Stromal cell of bone marrow (primary cell): ENCODE measurements at regions not wholly inside any gene's neighbourhood (a gene's known extent, or its start where the extent isn't known, plus 50 kb on each side); places are given as distances from the start of the nearest gene placed in this dataset.
"Not testable (repeated sequence)": the region's sequence is repeated elsewhere in the genome, so short reads cannot be mapped to it uniquely, and the experiment has no call there.

Experiments
- DNase-seq: peaks from one replicate; pipeline ENCODE4 v3.0.0-alpha.2; 2012; ENCODE audit warnings: low read depth

- no peak for DNase-seq
These were observed 324.6 kb upstream of the AADAT start for GRCh38 chr4:170414360-170414759.

- DNase-seq = no peak
These were observed 324.2 kb upstream of the AADAT start for GRCh38 chr4:170413951-170414350.

GRCh38 chr4:170400361-170400760 is 310.6 kb upstream of the AADAT start:
- no peak for DNase-seq

GRCh38 chr4:170399581-170400293 is 310.0 kb upstream of the AADAT start:
- DNase-seq = no peak

DNA sequence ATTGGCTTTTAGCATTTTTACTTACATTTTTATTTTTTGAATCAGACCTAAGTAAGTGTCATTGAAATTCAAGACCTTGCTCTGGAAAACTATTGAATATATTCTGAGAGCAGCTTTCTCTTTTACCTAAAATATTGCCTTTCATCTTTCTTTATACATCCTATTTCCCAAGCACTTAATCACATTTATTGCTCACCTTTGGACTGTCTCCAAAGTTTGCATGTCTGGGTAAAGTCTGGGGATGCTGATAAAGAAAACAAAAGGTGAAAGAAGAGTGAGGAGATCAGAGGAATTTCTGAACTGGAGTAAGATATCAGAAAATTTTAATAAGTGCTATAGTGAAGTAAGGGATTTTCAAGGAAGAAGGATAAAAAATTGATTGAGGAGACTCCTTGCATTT is 308.5 kb upstream of the AADAT start:
- no peak for DNase-seq

- no peak for DNase-seq
These were observed 306.0 kb upstream of the AADAT start for GRCh38 chr4:170395773-170396172.

GRCh38 chr4:170391066-170391740 is 301.4 kb upstream of the AADAT start:
- no peak for DNase-seq

GRCh38 chr4:170389411-170389810 is 299.7 kb upstream of the AADAT start:
- DNase-seq = no peak

GRCh38 chr4:170388255-170388654 is 298.5 kb upstream of the AADAT start:
- DNase-seq = no peak

DNA sequence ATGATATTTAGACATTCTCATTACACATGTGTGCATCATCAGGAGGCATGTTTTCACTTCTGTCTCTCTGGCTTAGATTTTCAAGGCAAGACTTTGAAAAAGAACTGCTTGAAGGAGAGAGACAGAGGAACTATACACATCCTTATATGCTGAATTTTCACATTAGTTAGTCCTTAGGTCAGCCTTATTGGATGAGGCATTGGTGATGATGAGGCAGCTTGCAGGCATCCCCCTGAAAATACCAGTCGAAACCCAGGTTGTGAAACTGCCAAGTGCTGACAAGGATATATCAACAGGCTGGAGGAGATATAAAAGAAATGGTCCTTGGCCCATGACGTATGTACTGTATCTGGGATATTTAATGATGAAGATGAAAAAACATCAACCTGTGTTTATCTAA is 297.2 kb upstream of the AADAT start:
- DNase-seq = no peak

DNA sequence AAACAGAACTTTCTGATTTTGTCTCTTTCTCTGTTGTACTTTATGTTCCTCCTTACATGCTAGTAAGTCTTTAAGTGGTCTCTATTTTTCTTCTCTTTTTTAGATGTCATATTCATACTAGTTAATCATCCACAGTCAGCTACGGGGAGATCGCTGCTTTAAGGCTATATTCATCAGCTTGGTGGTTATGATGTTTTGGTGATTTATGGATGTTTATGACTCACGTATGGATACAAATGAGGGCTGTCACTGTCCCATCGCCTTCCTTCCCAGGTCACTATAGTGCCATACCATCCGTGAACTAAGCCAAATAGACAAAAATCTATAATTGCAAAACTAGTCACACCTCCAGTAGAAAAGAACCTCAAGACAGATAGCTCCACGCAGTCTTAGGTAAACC is 296.8 kb upstream of the AADAT start:
- DNase-seq = no peak

- DNase-seq = no peak
These were observed 285.0 kb upstream of the AADAT start for GRCh38 chr4:170374770-170375169.

- DNase-seq = no peak
These were observed 259.2 kb upstream of the AADAT start for GRCh38 chr4:170348945-170349344.

DNA sequence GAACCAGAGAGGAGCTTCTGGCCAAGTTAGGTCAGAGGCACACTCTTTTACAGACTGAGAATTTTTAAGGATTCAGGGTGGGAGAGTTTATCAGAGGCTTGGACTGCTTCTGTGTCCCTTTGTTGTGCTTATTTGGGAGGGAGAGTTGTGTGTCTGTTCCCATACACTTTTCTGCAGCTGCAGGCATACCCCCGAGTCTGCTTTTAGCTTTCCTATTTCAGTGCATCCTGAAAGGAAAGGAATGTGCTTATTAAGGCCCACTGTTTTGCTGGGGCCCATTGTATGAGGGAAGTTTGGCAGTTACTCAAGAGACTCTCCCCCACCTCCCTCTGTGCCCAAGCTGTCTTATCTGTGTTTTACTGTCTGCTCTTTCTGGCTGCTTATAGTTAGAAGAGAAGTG is 257.4 kb upstream of the AADAT start:
- not testable (repeated sequence) for DNase-seq

GRCh38 chr4:170339522-170339921 is 249.8 kb upstream of the AADAT start:
- no peak for DNase-seq

- no peak for DNase-seq
These were observed 246.6 kb upstream of the AADAT start for GRCh38 chr4:170336238-170336775.

DNA sequence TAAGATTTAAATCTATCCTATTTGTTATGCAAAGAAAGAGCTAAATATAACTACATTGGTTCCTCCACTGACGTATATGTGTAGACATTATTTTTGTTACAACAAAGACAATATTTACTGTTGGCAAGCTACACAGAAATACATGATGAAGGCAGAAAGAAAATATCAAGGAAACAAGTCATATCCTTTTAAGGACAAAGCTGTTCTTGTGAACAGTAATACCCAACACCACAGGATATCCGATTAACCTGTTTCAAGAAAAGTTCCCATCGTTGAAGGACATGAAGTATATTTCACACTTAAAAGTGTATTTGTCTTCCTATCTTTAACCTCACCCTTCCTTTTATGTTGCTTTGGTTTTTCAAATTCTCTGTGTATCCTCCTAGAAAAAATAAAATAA is 235.8 kb upstream of the AADAT start:
- no peak for DNase-seq

- DNase-seq = no peak
These were observed 233.9 kb upstream of the AADAT start for GRCh38 chr4:170323623-170324022.

GRCh38 chr4:170307182-170307581 is 217.4 kb upstream of the AADAT start:
- no peak for DNase-seq

DNA sequence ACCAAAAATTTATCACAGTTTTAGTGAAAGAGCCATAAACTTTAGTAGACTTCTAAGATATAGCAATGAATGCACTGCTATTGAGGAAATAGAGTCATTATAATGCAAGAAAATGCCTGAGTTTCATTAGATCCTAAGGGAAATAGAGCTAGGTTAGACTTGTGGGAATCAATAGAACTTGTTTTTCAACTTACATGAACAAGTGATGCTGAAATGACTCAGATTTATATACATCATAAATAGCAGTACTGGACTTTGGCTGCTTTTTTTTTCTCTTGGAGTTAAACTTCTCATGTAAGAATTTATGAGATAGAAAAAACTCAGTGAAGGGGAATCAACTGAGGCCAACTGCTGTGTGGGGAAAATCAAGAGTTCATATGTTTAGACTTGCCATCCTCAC is 216.5 kb upstream of the AADAT start:
- no peak for DNase-seq

- DNase-seq = no peak
These were observed 215.9 kb upstream of the AADAT start for GRCh38 chr4:170305627-170306026.

- DNase-seq = no peak
These were observed 191.3 kb upstream of the AADAT start for GRCh38 chr4:170281027-170281426.

DNA sequence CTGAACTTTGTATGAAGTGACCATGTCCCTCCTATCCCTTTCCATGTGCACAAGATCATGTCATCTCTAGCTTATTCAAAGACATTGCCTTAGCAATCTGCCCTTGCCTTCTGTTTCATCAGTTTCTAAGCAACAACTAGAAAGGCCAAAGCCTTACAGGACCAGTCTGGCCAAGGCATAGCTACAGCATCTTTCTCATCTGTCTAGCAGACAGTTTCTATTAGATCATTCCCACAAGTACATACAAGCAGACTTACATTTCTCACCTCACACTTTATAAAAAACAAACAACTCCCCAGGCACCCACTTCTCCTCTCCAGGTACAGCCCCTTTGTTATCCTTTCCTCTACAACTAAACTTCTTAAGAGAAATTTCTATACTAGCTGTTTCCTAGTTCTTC is 188.7 kb upstream of the AADAT start:
- DNase-seq = no peak

DNA sequence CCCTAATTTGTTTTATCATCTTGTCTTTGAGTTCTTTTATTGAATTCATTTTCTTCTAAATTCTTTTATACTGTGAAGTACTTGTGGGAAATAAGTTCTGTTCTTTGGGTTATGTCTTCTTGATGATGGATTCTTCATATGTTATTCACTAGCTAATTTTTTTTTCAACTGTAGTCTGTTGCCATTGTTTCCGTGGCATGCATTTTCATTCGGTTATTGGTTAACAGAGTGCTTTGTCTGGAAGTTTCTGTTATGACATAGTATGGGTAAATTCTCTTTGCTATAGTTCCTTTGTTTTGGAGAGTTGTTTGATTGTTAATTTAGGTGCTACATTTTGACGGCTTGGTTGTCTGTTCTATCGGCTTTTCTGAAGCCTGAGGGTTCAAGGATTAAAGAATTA is 184.9 kb upstream of the AADAT start:
- DNase-seq = no peak
